MV-4-11 (cell line): ENCODE measurements at regions not wholly inside any gene's neighbourhood (a gene's known extent, or its start where the extent isn't known, plus 50 kb on each side); places are given as distances from the start of the nearest gene placed in this dataset.
A peak's percentile ranks its signal among the peaks of the same experiment; 100 is the strongest.
"Not testable (repeated sequence)": the region's sequence is repeated elsewhere in the genome, so short reads cannot be mapped to it uniquely, and the experiment has no call there.

Experiments used
- DNase-seq: peaks from one replicate; lab custom pipeline; 2025; lab: John Stamatoyannopoulos, UW

GRCh38 chr10:25076506-25077177, 60.2 kb downstream of the THNSL1 start:
- no peak for DNase-seq

- DNase-seq, result peak; percentile 29
These were observed 62.4 kb downstream of the THNSL1 start for GRCh38 chr10:25078658-25079431.

- peak; percentile 43 for DNase-seq
These were observed 64.6 kb downstream of the THNSL1 start for GRCh38 chr10:25080880-25081581.

DNA sequence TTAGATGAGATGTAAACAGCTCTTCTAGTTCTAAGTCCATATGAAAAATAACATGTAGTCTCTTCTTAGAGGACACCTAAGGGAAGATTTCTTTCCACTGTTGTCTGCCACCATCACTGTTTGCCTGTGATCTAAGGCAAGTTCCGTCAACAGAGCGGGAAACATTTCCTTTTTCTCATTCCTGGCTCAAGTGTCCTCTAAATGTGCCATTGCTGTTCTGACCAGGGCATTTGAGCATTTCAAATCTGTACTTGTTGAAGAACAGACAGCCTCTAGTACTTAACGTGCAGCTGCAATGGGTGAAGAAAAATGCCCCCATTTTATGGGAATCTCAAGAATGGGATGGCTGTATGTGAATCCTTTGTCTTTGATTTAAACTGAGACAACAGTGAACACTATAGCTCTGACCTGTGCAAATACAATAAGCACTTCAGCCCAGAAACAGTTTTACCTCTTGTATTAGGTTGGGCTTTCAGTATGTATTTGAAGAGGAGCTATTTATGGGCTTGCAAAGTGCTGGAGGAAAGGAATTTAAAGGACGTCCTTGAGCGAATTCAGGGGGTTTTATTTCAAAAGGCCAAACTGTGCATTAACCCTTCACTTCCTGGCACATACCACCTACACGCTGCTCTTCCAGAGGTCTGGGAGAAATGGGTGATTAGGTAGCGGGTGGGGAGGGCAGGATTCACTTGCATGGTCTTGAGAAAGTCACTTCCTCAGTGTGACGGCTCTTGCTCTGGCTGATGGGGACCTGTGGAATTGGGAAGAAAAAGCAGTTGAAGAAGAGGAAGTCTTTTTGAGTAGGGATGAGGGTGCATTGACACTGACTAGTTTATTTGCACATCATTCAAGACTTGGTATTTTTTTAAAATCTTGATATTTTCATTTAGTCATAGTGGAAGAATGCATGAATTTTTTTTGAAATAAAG, 66.1 kb downstream of the THNSL1 start:
- peak; percentile 5 for DNase-seq

GRCh38 chr10:25083546-25084111, 67.2 kb downstream of the THNSL1 start:
- no peak for DNase-seq

- DNase-seq, result no peak
These were observed 68.0 kb downstream of the THNSL1 start for GRCh38 chr10:25084447-25084846.

DNA sequence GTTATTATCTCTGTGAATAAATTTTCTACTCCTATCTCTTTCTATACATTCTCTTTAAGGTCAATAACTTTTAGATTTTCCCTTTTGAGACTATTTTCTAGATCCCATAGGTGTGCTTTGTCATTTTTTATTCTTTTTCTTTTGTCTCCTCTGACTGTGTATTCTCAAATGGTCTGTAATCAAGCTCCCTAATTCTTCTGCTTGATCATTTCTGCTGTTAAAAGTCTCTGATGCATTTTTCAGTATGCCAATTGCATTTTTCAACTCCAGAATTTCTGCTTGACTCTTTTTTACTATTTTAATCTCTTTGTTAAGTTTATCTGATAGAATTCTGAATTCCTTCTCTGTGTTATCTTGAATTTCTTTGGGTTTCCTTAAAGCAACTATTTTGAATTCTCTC, 78.2 kb downstream of the THNSL1 start:
- no peak for DNase-seq

DNA sequence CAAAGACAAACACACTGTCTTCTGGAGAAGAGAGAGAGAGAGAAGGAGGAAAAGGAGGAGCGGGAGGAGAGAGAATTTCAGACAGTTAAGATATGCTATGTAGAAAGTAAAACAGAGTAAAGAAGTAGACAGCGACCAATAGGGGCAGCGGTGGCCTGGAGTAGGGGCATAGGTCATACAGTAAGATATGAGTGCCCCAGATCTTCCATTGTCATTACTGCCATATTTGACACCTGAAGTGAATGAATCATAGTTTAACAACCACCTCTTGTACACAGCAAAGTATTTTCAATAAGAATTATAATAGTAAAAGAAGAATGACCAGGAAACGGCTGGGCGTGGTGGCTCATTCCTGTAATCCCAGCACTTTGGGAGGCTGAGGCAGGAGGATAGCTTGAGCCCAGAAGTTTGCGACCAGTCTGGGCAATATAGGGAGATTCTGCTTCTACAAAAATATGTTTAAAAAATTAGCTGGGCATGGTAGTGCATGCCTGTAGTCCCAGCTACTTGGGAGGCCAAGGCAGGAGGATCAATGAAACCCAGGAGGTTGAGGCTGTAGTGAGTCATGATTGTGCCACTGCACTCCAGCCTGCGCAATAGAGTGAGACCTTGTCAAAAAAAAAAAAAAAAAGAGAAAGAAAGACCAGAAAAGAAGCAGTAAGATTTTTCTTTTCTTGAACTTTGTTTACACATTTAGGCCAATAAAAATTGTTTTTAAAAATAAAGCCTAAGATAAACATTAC, 77.0 kb upstream of the GPR158 start:
- no peak for DNase-seq

- DNase-seq, result no peak
These were observed 74.7 kb upstream of the GPR158 start for GRCh38 chr10:25100141-25100540.

DNA sequence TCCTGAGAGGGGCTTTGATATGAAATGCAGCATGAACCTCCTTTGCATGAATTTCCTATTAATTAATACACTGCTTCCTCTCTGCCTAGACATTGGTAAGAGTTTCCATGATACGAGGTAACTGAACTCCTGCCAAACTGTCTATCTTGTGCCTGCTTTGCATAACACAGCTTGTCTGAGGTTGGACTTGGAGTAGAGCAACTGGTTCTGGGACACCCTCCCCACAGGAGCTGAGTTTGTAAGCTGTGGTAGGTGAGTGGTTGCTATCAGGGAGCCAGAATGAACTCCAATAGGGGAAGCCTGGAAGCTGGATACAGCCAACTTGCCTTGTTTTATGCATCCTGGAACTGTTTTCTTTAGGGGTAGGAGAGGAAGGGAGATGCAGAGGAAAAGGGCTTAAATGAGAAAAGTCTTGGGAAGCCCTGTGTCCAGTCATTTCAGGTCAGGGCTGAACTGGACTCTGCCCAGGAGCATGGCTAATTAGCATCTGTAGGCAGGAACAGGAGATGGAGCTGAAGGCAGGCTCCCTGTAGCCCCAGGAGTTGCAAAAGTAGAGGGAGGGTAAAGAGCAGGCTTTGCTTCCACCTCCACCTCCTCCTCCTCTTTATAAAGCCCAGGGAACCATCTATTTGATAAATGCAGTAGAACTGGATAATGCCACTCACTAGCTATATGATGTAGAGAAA, 73.2 kb upstream of the GPR158 start:
- no peak for DNase-seq

GRCh38 chr10:25102147-25102822, 72.5 kb upstream of the GPR158 start:
- DNase-seq, result no peak

DNA sequence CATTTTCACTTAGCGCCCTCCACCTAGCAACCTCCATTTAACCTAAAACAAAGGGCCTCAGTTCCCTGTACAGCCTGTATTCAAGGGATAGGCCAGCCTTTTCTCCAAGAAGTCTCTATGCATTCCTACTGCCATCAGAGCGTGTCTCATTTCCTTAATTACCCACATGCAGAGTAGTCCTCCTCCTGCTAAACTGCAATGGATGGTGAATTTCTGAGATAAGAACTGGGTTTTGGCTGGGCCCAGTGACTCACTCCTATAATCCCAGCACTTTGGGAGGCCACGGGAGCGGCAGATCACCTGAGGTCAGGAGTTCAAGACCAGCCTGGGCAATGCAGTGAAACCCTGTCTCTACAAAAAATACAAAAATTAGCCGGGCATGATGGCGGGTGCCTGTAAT, 71.1 kb upstream of the GPR158 start:
- no peak for DNase-seq

GRCh38 chr10:25104441-25104840, 70.4 kb upstream of the GPR158 start:
- DNase-seq, result no peak

GRCh38 chr10:25105262-25105661, 69.5 kb upstream of the GPR158 start:
- no peak for DNase-seq

DNA sequence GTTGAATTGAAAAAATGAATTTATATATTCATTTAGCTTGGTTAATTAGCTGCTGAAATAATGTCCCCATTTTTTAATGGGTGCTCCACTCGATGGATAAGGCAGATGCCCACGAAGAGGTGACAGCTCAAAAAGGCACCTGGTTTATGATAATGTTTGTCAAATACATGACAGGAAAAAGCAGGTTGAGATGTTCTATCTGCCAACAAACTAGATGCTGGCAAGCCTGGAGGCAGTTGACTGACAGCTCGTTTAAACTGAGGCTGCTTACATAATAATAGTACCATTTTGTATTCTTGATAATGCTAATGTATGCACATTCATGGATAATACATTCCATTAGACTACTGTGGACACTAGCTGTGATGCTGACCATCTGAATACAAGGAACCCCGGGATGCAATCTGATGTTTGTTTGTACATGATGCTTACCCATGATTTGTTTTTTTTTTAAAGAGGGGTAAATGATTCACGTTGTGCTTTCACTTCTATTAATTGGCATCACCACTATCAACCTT, 69.0 kb upstream of the GPR158 start:
- DNase-seq, result no peak

DNA sequence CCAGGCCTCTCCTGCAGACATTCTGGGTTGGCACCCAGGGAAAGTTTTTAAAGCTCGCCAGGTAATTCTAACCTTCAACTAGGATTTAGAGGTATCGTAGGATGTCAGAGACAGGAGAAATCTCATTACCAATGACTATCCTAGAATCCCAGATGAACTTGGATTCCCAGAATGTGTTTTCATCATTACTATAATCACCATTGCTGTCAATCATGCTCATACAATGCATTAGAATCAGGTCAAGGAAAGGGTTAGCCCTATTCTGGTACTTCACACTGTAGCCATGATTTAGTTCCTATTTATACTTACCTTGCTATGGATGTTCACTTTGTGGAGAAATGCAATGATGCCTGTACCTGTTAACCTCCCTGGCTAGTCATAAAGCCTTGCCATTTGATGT, 67.0 kb upstream of the GPR158 start:
- no peak for DNase-seq

DNA sequence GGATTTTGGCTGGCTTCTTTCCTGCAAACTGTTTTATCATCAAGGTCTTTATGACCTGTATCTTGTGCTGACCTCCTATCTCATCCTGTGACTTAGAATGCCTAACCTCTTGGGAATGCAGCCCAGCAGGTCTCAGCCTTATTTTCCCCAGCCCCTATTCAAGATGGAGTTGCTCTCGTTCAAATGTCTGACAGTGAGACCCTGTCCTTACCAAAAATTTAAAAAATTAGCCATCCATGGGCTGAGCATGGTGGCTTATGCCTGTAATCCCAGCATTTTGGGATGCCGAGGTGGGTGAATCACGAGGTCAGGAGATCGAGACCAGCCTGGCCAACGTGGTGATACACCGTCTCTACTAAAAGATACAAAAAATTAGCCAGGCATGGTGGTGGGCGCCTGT, 64.9 kb upstream of the GPR158 start:
- DNase-seq, result not testable (repeated sequence)

GRCh38 chr10:25112016-25112415, 62.8 kb upstream of the GPR158 start:
- DNase-seq, result no peak
